Muscle layer of colon (tissue), 2 donors: ENCODE measurements at regions not wholly inside any gene's neighbourhood (a gene's known extent, or its start where the extent isn't known, plus 50 kb on each side); places are given as distances from the start of the nearest gene placed in this dataset.

ENCODE experiments used
- H3K27ac ChIP-seq: one replicate; pipeline ENCODE4 v1.7.0; 2013; ENCODE audit warnings: low read depth, mild to moderate bottlenecking, low read length, moderate library complexity
- H3K27me3 ChIP-seq, 2 donors: one replicate each; pipeline ENCODE4 v1.7.0; 2013; ENCODE audit warnings: low read length in 2 of 2, mild to moderate bottlenecking in 2 of 2; ENCODE audit not compliant: insufficient read depth in 2 of 2, control insufficient read depth in 1 of 2
- H3K36me3 ChIP-seq: one replicate; pipeline ENCODE4 v1.7.0; 2013; ENCODE audit warnings: mild to moderate bottlenecking, low read length; ENCODE audit not compliant: insufficient read depth
- H3K4me1 ChIP-seq: one replicate; pipeline ENCODE4 v1.7.0; 2013; ENCODE audit warnings: mild to moderate bottlenecking, low read length; ENCODE audit not compliant: insufficient read depth
- H3K4me3 ChIP-seq, 2 donors: one replicate each; pipeline ENCODE4 v1.7.0; 2013; ENCODE audit warnings: low read length in 2 of 2, low read depth in 1 of 2, mild to moderate bottlenecking in 1 of 2, moderate library complexity in 1 of 2
- H3K9ac ChIP-seq: one replicate; pipeline ENCODE4 v1.7.0; 2013; ENCODE audit warnings: low read length
- H3K9me3 ChIP-seq: one replicate; pipeline ENCODE4 v1.7.0; 2013; ENCODE audit warnings: mild to moderate bottlenecking, low read length
- donor health status: abdominal sarcoma.
- donor health status: Adenocarcinoma of cecum.

GRCh38 chr3:76570436-76571057 is 469.4 kb upstream of the ROBO2 start:
- no peak overlapping the region for H3K9ac ChIP-seq
- H3K4me3 ChIP-seq: no peak overlapping the region
- H3K36me3 ChIP-seq: no peaks in the 10 kb centered on the region
- H3K27ac ChIP-seq: no peak overlapping the region
- H3K9me3 ChIP-seq: no peaks in the 10 kb centered on the region
- H3K4me1 ChIP-seq: peaks cover 9% of the 10 kb centered on the region
- no peaks in the 10 kb centered on the region for H3K27me3 ChIP-seq

DNA sequence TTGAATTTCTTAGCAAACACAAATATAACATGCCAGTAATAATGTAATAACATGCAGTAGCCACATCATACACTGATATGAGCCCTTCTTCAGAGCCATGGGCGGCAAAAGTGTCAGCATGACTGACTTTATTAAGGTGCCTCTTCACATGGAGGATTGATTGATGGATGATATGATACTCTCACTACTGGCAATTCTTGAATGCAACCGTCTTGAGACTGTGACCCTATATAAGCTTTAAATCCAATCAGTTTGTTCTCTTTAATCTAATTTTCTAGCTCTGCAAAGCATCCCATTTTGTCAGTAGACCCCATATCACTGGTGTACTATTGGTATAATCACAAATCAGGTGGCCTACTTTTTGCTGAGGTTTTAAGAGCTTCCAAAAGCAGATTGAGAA is 463.7 kb upstream of the ROBO2 start:
- H3K4me1 ChIP-seq: no peaks in the 10 kb centered on the region
- H3K4me3 ChIP-seq: no peak overlapping the region
- H3K27me3 ChIP-seq: no peaks in the 10 kb centered on the region
- H3K9ac ChIP-seq: no peak overlapping the region
- no peaks in the 10 kb centered on the region for H3K36me3 ChIP-seq
- H3K9me3 ChIP-seq: no peaks in the 10 kb centered on the region
- H3K27ac ChIP-seq: no peak overlapping the region

DNA sequence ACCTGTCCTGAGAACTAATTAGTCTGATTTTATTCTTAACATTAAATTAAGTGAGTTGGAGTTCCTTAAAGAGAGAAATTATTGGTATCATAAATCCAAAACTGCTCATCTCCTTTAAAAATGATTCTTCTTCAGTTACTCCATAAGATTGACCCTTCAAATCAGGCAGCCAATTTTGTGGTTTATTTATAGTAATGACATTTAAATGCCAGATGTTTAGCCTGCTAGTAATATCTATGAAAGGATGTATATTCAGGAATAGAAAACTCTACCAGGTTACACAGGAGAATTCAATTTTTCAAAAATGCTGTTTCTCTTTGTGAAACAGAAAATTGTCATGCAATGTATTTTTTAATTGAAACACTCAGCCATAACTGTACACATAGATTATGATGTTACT is 457.8 kb upstream of the ROBO2 start:
- Histone ChIP-seq H3K27ac (no peak overlapping the region), H3K9me3 (no peaks in the 10 kb centered on the region), H3K36me3 (no peaks in the 10 kb centered on the region), H3K27me3 (no peaks in the 10 kb centered on the region), H3K4me3 (no peak overlapping the region), H3K9ac (no peak overlapping the region), H3K4me1 (no peaks in the 10 kb centered on the region)

GRCh38 chr3:76582632-76583378 is 457.1 kb upstream of the ROBO2 start:
- Histone ChIP-seq H3K27me3 (no peaks in the 10 kb centered on the region), H3K36me3 (no peaks in the 10 kb centered on the region), H3K27ac (no peak overlapping the region), H3K9me3 (no peaks in the 10 kb centered on the region), H3K4me3 (no peak overlapping the region), H3K4me1 (no peaks in the 10 kb centered on the region), H3K9ac (no peak overlapping the region)

GRCh38 chr3:76585794-76586392 is 454.0 kb upstream of the ROBO2 start:
- H3K9me3 ChIP-seq: no peaks in the 10 kb centered on the region
- no peak overlapping the region for H3K4me3 ChIP-seq
- H3K27me3 ChIP-seq: no peaks in the 10 kb centered on the region
- H3K9ac ChIP-seq: no peak overlapping the region
- H3K36me3 ChIP-seq: no peaks in the 10 kb centered on the region
- H3K4me1 ChIP-seq: no peaks in the 10 kb centered on the region
- no peak overlapping the region for H3K27ac ChIP-seq

GRCh38 chr3:76586471-76586870 is 453.4 kb upstream of the ROBO2 start:
- no peak overlapping the region for H3K27ac ChIP-seq
- H3K9ac ChIP-seq: no peak overlapping the region
- no peak overlapping the region for H3K4me3 ChIP-seq
- H3K36me3 ChIP-seq: no peaks in the 10 kb centered on the region
- no peaks in the 10 kb centered on the region for H3K27me3 ChIP-seq
- H3K9me3 ChIP-seq: no peaks in the 10 kb centered on the region
- no peaks in the 10 kb centered on the region for H3K4me1 ChIP-seq

GRCh38 chr3:76610150-76610549 is 429.7 kb upstream of the ROBO2 start:
- no peak overlapping the region for H3K27ac ChIP-seq
- no peaks in the 10 kb centered on the region for H3K4me1 ChIP-seq
- H3K27me3 ChIP-seq: no peaks in the 10 kb centered on the region
- H3K4me3 ChIP-seq: no peak overlapping the region
- H3K36me3 ChIP-seq: no peaks in the 10 kb centered on the region
- H3K9me3 ChIP-seq: no peaks in the 10 kb centered on the region
- H3K9ac ChIP-seq: no peak overlapping the region

DNA sequence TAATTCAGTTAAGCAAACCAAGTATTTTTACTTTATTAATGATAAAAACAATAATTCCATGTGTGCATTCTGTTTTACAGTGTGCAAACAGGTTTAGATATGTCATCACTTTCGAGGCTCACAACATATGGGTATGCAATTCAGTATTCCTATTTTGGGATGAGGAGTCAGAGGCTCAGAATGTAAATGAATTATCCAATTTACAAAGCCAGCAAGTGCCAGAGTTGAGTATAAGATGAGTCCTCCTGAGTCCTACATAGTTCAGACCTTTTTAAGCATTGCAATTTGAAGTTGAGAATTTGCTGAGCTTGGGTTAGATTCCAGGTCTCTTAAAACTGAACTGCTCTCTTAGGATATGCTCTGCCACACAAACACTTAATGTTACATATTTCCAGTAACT is 424.2 kb upstream of the ROBO2 start:
- Histone ChIP-seq H3K36me3 (no peaks in the 10 kb centered on the region), H3K9ac (no peak overlapping the region), H3K27ac (no peak overlapping the region), H3K27me3 (no peaks in the 10 kb centered on the region), H3K4me3 (no peak overlapping the region), H3K4me1 (no peaks in the 10 kb centered on the region), H3K9me3 (no peaks in the 10 kb centered on the region)

DNA sequence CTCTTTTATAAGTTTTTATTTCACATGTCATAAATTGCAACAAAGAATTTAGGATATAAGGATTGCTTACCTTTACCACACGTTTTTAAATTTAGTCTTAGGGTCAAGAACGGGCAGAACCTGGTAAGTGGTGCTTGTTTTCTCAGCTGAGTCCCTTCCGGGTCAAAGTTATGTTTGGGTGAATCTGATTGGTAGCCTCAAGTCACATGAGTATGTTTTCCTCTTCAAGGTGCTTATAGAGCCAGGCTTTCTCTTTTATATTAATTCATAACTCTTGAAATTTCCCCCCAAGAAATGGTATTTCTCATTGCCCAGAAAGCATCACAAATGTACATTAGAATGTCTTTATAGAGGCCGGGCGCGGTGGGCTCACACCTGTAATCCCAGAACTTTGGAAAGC is 415.7 kb upstream of the ROBO2 start:
- Histone ChIP-seq H3K27ac (no peak overlapping the region), H3K9me3 (no peaks in the 10 kb centered on the region), H3K4me1 (no peaks in the 10 kb centered on the region), H3K9ac (no peak overlapping the region), H3K4me3 (no peak overlapping the region), H3K27me3 (no peaks in the 10 kb centered on the region), H3K36me3 (no peaks in the 10 kb centered on the region)

DNA sequence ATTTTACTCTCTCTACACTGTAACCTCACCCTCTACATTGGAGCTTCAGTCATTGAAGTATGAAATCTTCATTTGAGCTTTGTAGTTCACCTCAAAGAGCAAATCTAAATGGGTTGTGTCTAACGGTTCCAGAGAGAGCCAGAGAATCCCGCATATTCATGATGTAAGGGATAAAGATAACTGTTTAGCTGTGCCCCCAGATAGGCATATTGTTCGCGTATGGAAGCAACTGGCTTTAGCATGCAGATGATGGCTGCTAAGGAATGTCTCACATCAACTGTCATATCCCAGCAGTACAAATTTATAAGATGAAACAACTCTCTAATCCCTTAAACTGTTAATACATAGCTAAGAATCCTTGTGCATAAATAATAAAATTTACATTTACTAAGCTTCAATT is 412.7 kb upstream of the ROBO2 start:
- H3K9me3 ChIP-seq: no peaks in the 10 kb centered on the region
- no peaks in the 10 kb centered on the region for H3K4me1 ChIP-seq
- no peak overlapping the region for H3K4me3 ChIP-seq
- no peak overlapping the region for H3K27ac ChIP-seq
- H3K27me3 ChIP-seq: no peaks in the 10 kb centered on the region
- H3K36me3 ChIP-seq: no peaks in the 10 kb centered on the region
- H3K9ac ChIP-seq: no peak overlapping the region

DNA sequence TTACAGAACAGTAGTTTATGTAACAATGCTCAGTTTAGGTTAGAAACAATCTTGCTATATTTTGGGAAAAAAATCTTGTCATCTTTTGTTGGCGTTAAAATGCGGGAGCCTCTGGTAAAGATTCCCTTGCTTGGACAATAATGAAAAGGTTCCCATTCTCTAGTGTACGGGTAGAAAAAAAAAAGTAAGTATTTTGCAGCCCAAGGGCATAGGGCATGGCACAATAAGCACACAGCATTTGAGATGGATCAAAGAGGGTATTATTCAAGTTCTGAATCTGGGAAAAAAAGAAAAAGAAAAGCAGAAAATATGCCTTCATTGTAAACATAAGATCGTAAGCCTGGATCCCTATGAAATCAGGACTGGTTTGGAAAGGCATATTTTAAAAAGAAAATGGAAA is 408.6 kb upstream of the ROBO2 start:
- H3K4me1 ChIP-seq: no peaks in the 10 kb centered on the region
- no peaks in the 10 kb centered on the region for H3K36me3 ChIP-seq
- no peak overlapping the region for H3K27ac ChIP-seq
- H3K9me3 ChIP-seq: no peaks in the 10 kb centered on the region
- no peak overlapping the region for H3K9ac ChIP-seq
- no peaks in the 10 kb centered on the region for H3K27me3 ChIP-seq
- no peak overlapping the region for H3K4me3 ChIP-seq

GRCh38 chr3:76638006-76638405 is 401.9 kb upstream of the ROBO2 start:
- H3K27me3 ChIP-seq: no peaks in the 10 kb centered on the region
- H3K9me3 ChIP-seq: no peaks in the 10 kb centered on the region
- H3K9ac ChIP-seq: no peak overlapping the region
- no peak overlapping the region for H3K4me3 ChIP-seq
- no peak overlapping the region for H3K27ac ChIP-seq
- no peaks in the 10 kb centered on the region for H3K36me3 ChIP-seq
- no peaks in the 10 kb centered on the region for H3K4me1 ChIP-seq
